Fibroblast of lung (primary cell): ENCODE measurements at regions not wholly inside any gene's neighbourhood (a gene's known extent, or its start where the extent isn't known, plus 50 kb on each side); places are given as distances from the start of the nearest gene placed in this dataset.

Experiments used
- EZH2 ChIP-seq: IDR thresholded peaks from 2 replicates; pipeline ENCODE4 v1.5.1; 2012; ENCODE audit warnings: low read length, control low read depth, mild to moderate bottlenecking; ENCODE audit errors: missing control alignments
- TF ChIP-seq, protein P1 (sequence below), 2 donors: IDR thresholded peaks in 1 of 2; conservative IDR thresholded peaks in 1 of 2; 1 replicate in 1 of 2; 2 replicates in 1 of 2; pipeline ENCODE4 v1.5.1; 2011 to 2012; ENCODE audit warnings: low read length in 2 of 2, control low read depth in 1 of 2, inconsistent platforms in 1 of 2, low read depth in 1 of 2, mild to moderate bottlenecking in 1 of 2

DNA sequence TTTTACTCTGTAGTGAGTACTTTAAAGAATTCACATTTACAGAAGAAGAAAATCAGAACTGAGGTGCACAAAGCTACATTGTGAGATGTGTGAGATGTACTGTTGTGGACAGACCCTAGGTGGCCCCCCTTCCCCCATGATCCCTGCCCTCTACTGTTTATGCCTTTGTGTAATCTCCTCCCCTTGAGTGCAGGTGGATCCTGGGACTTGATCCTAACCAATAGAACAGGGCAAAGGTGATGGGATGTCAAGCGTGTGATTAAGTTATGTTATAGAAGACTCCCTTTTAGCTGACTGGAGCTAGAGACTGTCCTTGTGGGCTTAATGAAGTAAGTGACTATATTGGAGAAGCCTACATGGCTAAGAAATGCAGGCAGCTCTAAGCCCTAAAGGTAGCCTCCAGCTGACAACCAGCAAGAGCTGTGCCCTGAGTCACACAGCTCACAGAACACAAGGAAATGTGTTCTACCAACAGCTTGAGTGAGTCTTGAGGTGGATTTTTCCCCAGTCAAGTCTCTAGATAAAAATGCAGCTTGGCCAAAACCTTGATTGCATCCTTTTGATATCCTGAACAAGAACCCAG lies 225.2 kb upstream of the LEF1 start:
- TF ChIP-seq, protein P1, sequence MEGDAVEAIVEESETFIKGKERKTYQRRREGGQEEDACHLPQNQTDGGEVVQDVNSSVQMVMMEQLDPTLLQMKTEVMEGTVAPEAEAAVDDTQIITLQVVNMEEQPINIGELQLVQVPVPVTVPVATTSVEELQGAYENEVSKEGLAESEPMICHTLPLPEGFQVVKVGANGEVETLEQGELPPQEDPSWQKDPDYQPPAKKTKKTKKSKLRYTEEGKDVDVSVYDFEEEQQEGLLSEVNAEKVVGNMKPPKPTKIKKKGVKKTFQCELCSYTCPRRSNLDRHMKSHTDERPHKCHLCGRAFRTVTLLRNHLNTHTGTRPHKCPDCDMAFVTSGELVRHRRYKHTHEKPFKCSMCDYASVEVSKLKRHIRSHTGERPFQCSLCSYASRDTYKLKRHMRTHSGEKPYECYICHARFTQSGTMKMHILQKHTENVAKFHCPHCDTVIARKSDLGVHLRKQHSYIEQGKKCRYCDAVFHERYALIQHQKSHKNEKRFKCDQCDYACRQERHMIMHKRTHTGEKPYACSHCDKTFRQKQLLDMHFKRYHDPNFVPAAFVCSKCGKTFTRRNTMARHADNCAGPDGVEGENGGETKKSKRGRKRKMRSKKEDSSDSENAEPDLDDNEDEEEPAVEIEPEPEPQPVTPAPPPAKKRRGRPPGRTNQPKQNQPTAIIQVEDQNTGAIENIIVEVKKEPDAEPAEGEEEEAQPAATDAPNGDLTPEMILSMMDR (conservative IDR thresholded peaks at IDR 0.05 in 1 of 2, IDR thresholded peaks at IDR 0.05 in 1 of 2; ENCODE audit: low read depth in 1 of 2, low read length in 2 of 2), result no peak
- no peak for TF ChIP-seq EZH2
